Globus pallidus (tissue), 1 donor: ENCODE measurements at regions not wholly inside any gene's neighbourhood (a gene's known extent, or its start where the extent isn't known, plus 50 kb on each side); places are given as distances from the start of the nearest gene placed in this dataset.

Source experiments
- DNase-seq: peaks from one replicate; pipeline ENCODE4 v3.0.0-alpha.2; 2015; ENCODE audit warnings: low spot score

GRCh38 chr20:22916021-22916842 is 118.9 kb upstream of the SSTR4 start:
- DNase-seq, result no peak

- DNase-seq, result no peak
Observed at GRCh38 chr20:22918286-22918983, 116.7 kb upstream of the SSTR4 start.

- DNase-seq, result no peak
Observed at GRCh38 chr20:22920898-22921297, 114.2 kb upstream of the SSTR4 start.

GRCh38 chr20:22921595-22922421 is 113.3 kb upstream of the SSTR4 start:
- DNase-seq, result no peak

GRCh38 chr20:22922987-22923386 is 112.1 kb upstream of the SSTR4 start:
- DNase-seq, result no peak

- DNase-seq, result no peak
Observed at GRCh38 chr20:22924046-22924737, 110.9 kb upstream of the SSTR4 start.

- DNase-seq, result no peak
Observed at GRCh38 chr20:22924949-22925612, 110.0 kb upstream of the SSTR4 start.

- DNase-seq, result no peak
Observed at GRCh38 chr20:22925613-22925983, 109.5 kb upstream of the SSTR4 start.

- no peak for DNase-seq
Observed at GRCh38 chr20:22927537-22927936, 107.6 kb upstream of the SSTR4 start.

GRCh38 chr20:22928679-22929078 is 106.4 kb upstream of the SSTR4 start:
- DNase-seq, result no peak

- DNase-seq, result no peak
Observed at GRCh38 chr20:22929661-22930060, 105.5 kb upstream of the SSTR4 start.

- peak; percentile 14 for DNase-seq
Observed at GRCh38 chr20:22931653-22932608, 103.2 kb upstream of the SSTR4 start.

- DNase-seq, result no peak
Observed at GRCh38 chr20:22939181-22939580, 95.9 kb upstream of the SSTR4 start.

GRCh38 chr20:22940350-22940749 is 94.8 kb upstream of the SSTR4 start:
- no peak for DNase-seq

GRCh38 chr20:22941550-22941949 is 93.6 kb upstream of the SSTR4 start:
- no peak for DNase-seq

GRCh38 chr20:22942742-22943141 is 92.4 kb upstream of the SSTR4 start:
- no peak for DNase-seq

GRCh38 chr20:22944062-22944461 is 91.0 kb upstream of the SSTR4 start:
- DNase-seq, result no peak

- no peak for DNase-seq
Observed at GRCh38 chr20:22944936-22945335, 90.2 kb upstream of the SSTR4 start.

- no peak for DNase-seq
Observed at GRCh38 chr20:22946596-22946995, 88.5 kb upstream of the SSTR4 start.
